Caco-2 (cell line): ENCODE measurements at regions not wholly inside any gene's neighbourhood (a gene's known extent, or its start where the extent isn't known, plus 50 kb on each side); places are given as distances from the start of the nearest gene placed in this dataset.
"Not testable (repeated sequence)": the region's sequence is repeated elsewhere in the genome, so short reads cannot be mapped to it uniquely, and the experiment has no call there.

ENCODE experiments used
- BruUV-seq: library from RNA; stranded (reverse); fragments of 400-500 nt; replicated peaks from 2 replicates; lab custom pipeline; 2021; lab: Mats Ljungman, UMichigan
- CTCF ChIA-PET: fragments of 300-600 bp; sonication (Branson Sonifier 250); formaldehyde crosslinking; loops from one replicate; lab custom pipeline; 2022; ENCODE audit warnings: antibody characterized with exemption; lab: Charles Lee
- POLR2A ChIA-PET: fragments of 300-600 bp; sonication (Branson Sonifier 250); formaldehyde crosslinking; loops from one replicate; lab custom pipeline; 2022; ENCODE audit warnings: antibody characterized with exemption; lab: Charles Lee
- DNase-seq, 2 experiments: peaks; one replicate each; pipeline versions ENCODE4 v3.0.0 to v3.0.0-alpha.2; 2020 to 2022
- H3K27me3 ChIP-seq: replicated peaks from 2 replicates; pipeline ENCODE4 v1.6.0; 2011; ENCODE audit warnings: low read length; ENCODE audit not compliant: control insufficient read depth, insufficient read depth
- H3K36me3 ChIP-seq: 2 replicates; pipeline ENCODE4 v1.5.1; 2011; ENCODE audit warnings: low read length; ENCODE audit not compliant: control insufficient read depth, insufficient read depth
- H3K4me1 ChIP-seq: fragments of 250-450 bp; sonication (Bioruptor Pico); 2 replicates; pipeline ENCODE4 v1.5.1; 2020; ENCODE audit warnings: mild to moderate bottlenecking
- H3K4me3 ChIP-seq: 2 replicates; pipeline ENCODE4 v1.5.1; 2011; ENCODE audit warnings: low read depth, mild to moderate bottlenecking, control low read depth, low read length
- H3K9me3 ChIP-seq: fragments of 250-450 bp; sonication (Bioruptor Pico); 2 replicates; pipeline ENCODE4 v1.5.1; 2020; ENCODE audit warnings: mild to moderate bottlenecking, moderate library complexity
- H3K27ac Mint-ChIP-seq: one replicate; pipeline ENCODE4 v1.8.0; 2022; ENCODE audit warnings: mixed read lengths; ENCODE audit not compliant: unreplicated experiment
- H3K27me3 Mint-ChIP-seq: one replicate; pipeline ENCODE4 v1.8.0; 2022; ENCODE audit warnings: mixed read lengths; ENCODE audit not compliant: insufficient read depth, unreplicated experiment
- H3K36me3 Mint-ChIP-seq: one replicate; pipeline ENCODE4 v1.8.0; 2022; ENCODE audit warnings: mild to moderate bottlenecking, mixed read lengths; ENCODE audit not compliant: insufficient read depth, unreplicated experiment
- H3K4me1 Mint-ChIP-seq: one replicate; pipeline ENCODE4 v1.8.0; 2022; ENCODE audit warnings: low read depth, mixed read lengths; ENCODE audit not compliant: unreplicated experiment
- H3K4me3 Mint-ChIP-seq: one replicate; pipeline ENCODE4 v1.8.0; 2022; ENCODE audit warnings: mild to moderate bottlenecking, moderate library complexity, mixed read lengths; ENCODE audit not compliant: unreplicated experiment
- H3K9me3 Mint-ChIP-seq: one replicate; pipeline ENCODE4 v1.8.0; 2022; ENCODE audit warnings: mixed read lengths; ENCODE audit not compliant: unreplicated experiment
- intact Hi-C: fragments of 100-400 bp; cut with micrococcal nuclease; formaldehyde crosslinking; loops from one replicate; pipeline ENCODE4 v1.10.0; 2022; ENCODE audit not compliant: unreplicated experiment
- TF ChIP-seq, protein P1 (sequence below), 2 experiments: fragments of 200-600 bp in 1 of 2; IDR thresholded peaks; 1 replicate in 1 of 2; 2 replicates in 1 of 2; pipeline versions ENCODE4 v1.5.1 to v1.8.0; 2011 to 2022; ENCODE audit warnings: antibody characterized with exemption in 1 of 2, control low read depth in 1 of 2, inconsistent platforms in 1 of 2, low read depth in 1 of 2, low read length in 1 of 2, mild to moderate bottlenecking in 1 of 2, moderate library complexity in 1 of 2; ENCODE audit not compliant: insufficient read depth in 1 of 2, severe bottlenecking in 1 of 2, unreplicated experiment in 1 of 2

DNA sequence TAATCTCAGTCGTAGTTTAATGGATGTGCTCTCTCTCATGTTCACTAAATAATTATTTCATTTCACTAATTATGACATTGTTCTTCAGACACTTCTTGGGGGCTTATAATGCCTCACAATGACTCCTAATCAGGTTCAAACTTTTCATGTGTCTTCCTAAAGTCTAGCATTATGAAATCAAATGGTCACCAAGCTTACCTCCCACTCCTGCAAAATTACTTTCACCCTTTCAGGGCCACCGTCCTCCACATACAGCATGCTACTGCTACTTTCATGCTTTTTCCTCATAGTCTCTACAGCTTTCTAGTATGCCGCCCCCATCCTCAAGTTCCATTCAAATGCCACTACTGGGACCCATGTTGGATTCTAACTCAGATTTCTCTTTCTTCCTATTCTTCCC lies 59.8 kb upstream of the C1orf53 start:
- H3K27me3 ChIP-seq, result no peaks in the 10 kb centered on the region
- POLR2A ChIA-PET, result no interaction called here
- Mint-ChIP-seq H3K4me3 (no peak overlapping the region), H3K27ac (no peak overlapping the region), H3K9me3 (no peaks in the 10 kb centered on the region), H3K27me3 (peaks cover 4% of the 10 kb centered on the region), H3K36me3 (no peaks in the 10 kb centered on the region), H3K4me1 (no peaks in the 10 kb centered on the region)
- no TSS peak for BruUV-seq
- intact Hi-C loops, result no loop called here
- no peaks in the 10 kb centered on the region for H3K36me3 ChIP-seq
- CTCF ChIA-PET, result no interaction called here
- no peak for DNase-seq
- TF ChIP-seq, protein P1, sequence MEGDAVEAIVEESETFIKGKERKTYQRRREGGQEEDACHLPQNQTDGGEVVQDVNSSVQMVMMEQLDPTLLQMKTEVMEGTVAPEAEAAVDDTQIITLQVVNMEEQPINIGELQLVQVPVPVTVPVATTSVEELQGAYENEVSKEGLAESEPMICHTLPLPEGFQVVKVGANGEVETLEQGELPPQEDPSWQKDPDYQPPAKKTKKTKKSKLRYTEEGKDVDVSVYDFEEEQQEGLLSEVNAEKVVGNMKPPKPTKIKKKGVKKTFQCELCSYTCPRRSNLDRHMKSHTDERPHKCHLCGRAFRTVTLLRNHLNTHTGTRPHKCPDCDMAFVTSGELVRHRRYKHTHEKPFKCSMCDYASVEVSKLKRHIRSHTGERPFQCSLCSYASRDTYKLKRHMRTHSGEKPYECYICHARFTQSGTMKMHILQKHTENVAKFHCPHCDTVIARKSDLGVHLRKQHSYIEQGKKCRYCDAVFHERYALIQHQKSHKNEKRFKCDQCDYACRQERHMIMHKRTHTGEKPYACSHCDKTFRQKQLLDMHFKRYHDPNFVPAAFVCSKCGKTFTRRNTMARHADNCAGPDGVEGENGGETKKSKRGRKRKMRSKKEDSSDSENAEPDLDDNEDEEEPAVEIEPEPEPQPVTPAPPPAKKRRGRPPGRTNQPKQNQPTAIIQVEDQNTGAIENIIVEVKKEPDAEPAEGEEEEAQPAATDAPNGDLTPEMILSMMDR (IDR thresholded peaks at IDR 0.05; ENCODE audit: insufficient read depth in 1 of 2, low read depth in 1 of 2, low read length in 1 of 2, severe bottlenecking in 1 of 2, unreplicated experiment in 1 of 2), result no peak
- no peak overlapping the region for H3K4me3 ChIP-seq
- H3K4me1 ChIP-seq, result no peaks in the 10 kb centered on the region
- no peaks in the 10 kb centered on the region for H3K9me3 ChIP-seq

DNA sequence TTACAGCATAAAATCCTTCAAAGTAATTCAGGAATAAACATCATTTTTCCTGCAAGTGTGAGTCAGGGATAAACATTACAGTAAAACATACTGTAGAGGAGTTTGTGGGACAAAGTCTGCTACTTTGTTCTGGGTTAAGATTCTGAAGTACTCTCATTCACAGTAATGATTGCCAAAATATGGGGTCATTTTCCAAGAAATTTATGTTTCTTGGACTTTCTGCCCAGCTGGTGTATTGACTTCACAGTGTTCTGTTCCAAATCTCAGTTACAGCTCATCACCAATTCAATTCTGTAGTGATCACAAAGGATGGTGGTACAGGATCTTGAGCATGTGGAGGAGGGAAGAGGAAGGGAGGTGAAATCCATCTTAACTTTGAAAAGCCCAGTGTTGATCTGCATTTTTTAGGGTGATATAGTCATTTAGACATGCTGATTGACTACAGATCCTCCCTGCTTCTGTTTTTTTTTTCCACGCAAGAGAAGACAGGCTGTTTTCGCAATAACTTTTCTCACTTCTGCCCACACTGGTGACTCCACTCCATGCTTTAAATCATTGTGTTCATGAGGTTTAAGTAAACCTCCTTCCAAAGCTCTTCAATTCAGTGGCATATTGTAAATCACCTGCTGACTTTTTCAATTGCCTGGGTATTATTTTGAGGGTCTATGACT lies 60.4 kb upstream of the C1orf53 start:
- no TSS peak for BruUV-seq

DNA sequence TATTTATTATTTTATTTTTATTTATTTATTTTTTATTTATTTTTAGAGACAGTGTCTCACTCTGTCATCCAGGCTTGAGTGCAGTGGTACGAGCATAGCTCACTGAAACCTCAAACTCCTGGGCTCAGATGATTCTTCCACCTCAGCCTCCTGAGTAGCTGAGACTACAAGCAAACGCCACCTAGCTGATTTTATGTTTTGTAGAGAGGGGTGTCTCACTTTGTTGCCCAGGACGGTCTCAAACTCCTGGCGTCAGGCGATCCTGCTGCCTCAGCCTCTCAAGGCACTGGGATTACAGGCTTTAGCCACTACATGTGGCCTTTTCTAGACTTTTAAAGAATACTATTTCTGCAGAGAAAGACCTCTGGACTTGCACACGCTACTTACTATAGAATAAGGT lies 61.3 kb upstream of the C1orf53 start:
- H3K4me1 ChIP-seq, result no peaks in the 10 kb centered on the region
- ChIA-PET CTCF (no interaction called here), POLR2A (no interaction called here)
- H3K9me3 Mint-ChIP-seq, result no peaks in the 10 kb centered on the region
- peaks cover 4% of the 10 kb centered on the region for H3K27me3 Mint-ChIP-seq
- H3K4me1 Mint-ChIP-seq, result no peaks in the 10 kb centered on the region
- H3K9me3 ChIP-seq, result no peaks in the 10 kb centered on the region
- H3K36me3 ChIP-seq, result no peaks in the 10 kb centered on the region
- intact Hi-C loops, result no loop called here
- H3K4me3 Mint-ChIP-seq, result no peak overlapping the region
- no peak overlapping the region for H3K4me3 ChIP-seq
- no peaks in the 10 kb centered on the region for H3K27me3 ChIP-seq
- no peaks in the 10 kb centered on the region for H3K36me3 Mint-ChIP-seq
- no peak overlapping the region for H3K27ac Mint-ChIP-seq
- no TSS peak for BruUV-seq
- TF ChIP-seq, protein P1 (IDR thresholded peaks at IDR 0.05; ENCODE audit: insufficient read depth in 1 of 2, low read depth in 1 of 2, low read length in 1 of 2, severe bottlenecking in 1 of 2, unreplicated experiment in 1 of 2), result no peak
- DNase-seq, result no peak

More for the DNA sequence above, 60.4 kb upstream of the C1orf53 start:
- no peak for DNase-seq
- Histone ChIP-seq H3K36me3 (no peaks in the 10 kb centered on the region), H3K27me3 (no peaks in the 10 kb centered on the region), H3K4me3 (no peak overlapping the region), H3K4me1 (no peaks in the 10 kb centered on the region), H3K9me3 (no peaks in the 10 kb centered on the region)
- no peak overlapping the region for H3K4me3 Mint-ChIP-seq
- H3K4me1 Mint-ChIP-seq, result no peaks in the 10 kb centered on the region
- no peak overlapping the region for H3K27ac Mint-ChIP-seq
- ChIA-PET CTCF (no interaction called here), POLR2A (no interaction called here)
- peaks cover 4% of the 10 kb centered on the region for H3K27me3 Mint-ChIP-seq
- no peaks in the 10 kb centered on the region for H3K36me3 Mint-ChIP-seq
- no peaks in the 10 kb centered on the region for H3K9me3 Mint-ChIP-seq
- intact Hi-C loops, result no loop called here
- TF ChIP-seq, protein P1 (IDR thresholded peaks at IDR 0.05; ENCODE audit: insufficient read depth in 1 of 2, low read depth in 1 of 2, low read length in 1 of 2, severe bottlenecking in 1 of 2, unreplicated experiment in 1 of 2), result no peak

DNA sequence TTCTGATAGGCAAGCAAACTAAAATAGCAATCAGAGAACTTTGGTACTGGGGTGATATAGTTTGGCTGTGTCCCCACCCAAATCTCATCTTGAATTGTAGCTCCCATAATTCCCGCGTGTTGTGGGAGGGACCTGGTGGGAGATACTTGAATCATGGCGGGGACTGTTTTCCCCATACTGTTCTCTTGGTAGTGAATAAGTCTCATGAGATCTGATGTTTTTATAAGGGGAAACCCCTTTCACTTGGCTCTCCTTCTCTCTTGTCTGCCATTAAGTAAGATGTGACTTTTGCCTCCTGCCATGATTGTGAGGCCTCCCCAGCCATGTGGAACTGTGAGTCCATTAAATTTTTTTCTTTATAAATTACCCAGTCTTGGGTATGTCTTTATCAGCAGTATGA lies 62.6 kb upstream of the C1orf53 start:
- POLR2A ChIA-PET, H3K27me3 Mint-ChIP-seq, H3K36me3 Mint-ChIP-seq: not testable (repeated sequence)

More for the DNA sequence above, 62.6 kb upstream of the C1orf53 start:
- H3K4me3 Mint-ChIP-seq, intact Hi-C loops, BruUV-seq, H3K4me1 Mint-ChIP-seq, H3K4me3 ChIP-seq, DNase-seq, H3K36me3 ChIP-seq, H3K9me3 ChIP-seq, H3K27ac Mint-ChIP-seq, H3K4me1 ChIP-seq, CTCF ChIA-PET, H3K27me3 ChIP-seq, H3K9me3 Mint-ChIP-seq: not testable (repeated sequence)
